GM12878 (cell line): ENCODE measurements at regions not wholly inside any gene's neighbourhood (a gene's known extent, or its start where the extent isn't known, plus 50 kb on each side); places are given as distances from the start of the nearest gene placed in this dataset.

Experiments
- ATAC-seq: fragments of 200-7000 bp; cut with Tn5 transposase; 3 replicates; pipeline ENCODE4 v1.9.1; 2020; ENCODE audit warnings: mild to moderate bottlenecking, moderate library complexity
- BruUV-seq: library from RNA; stranded (reverse); fragments of 400-500 nt; replicated peaks from 2 replicates; lab custom pipeline; 2021; lab: Mats Ljungman, UMichigan
- CTCF ChIA-PET: fragments of 300-600 bp; sonication (Branson Sonifier 250); formaldehyde crosslinking; extraction: SDS; loops from one replicate; lab custom pipeline; 2021; ENCODE audit warnings: inconsistent platforms; lab: Yijun Ruan, JAX
- POLR2A ChIA-PET: fragments of 350-600 bp; formaldehyde crosslinking; extraction: SDS; loops from one replicate; lab custom pipeline; 2021; ENCODE audit warnings: inconsistent platforms; lab: Charles Lee
- RAD21 ChIA-PET: fragments of 300-600 bp; sonication (Branson Sonifier 250); formaldehyde crosslinking; loops from one replicate; lab custom pipeline; 2023; ENCODE audit warnings: antibody characterized with exemption; ENCODE audit not compliant: unreplicated experiment; lab: Charles Lee
- SMC1A ChIA-PET: fragments of 300-600 bp; sonication (Branson Sonifier 250); formaldehyde crosslinking; loops from one replicate; lab custom pipeline; 2023; ENCODE audit not compliant: unreplicated experiment, uncharacterized antibody; lab: Charles Lee
- DNase-seq: peaks from one replicate; pipeline ENCODE4 v3.0.0-alpha.2; 2011; ENCODE audit warnings: low read depth, low spot score
- FAIRE-seq: peaks from 3 replicates; lab custom pipeline; 2011; peaks lifted over from hg19 to GRCh38; lab: Jason Lieb, UNC
- H2AFZ ChIP-seq: 2 replicates; pipeline ENCODE4 v1.6.0; 2011; ENCODE audit warnings: low read depth, low read length, control low read depth; ENCODE audit not compliant: control insufficient read depth
- H3K27ac ChIP-seq: 2 replicates; pipeline ENCODE4 v1.5.1; 2011; ENCODE audit warnings: control low read depth; ENCODE audit not compliant: control insufficient read depth, insufficient read depth
- H3K27me3 ChIP-seq, 2 experiments: replicated peaks in 1 of 2; 2 replicates each; pipeline versions ENCODE4 v1.6.0 to v1.6.1; 2011; ENCODE audit warnings: low read length in 1 of 2; ENCODE audit not compliant: control insufficient read depth in 2 of 2, insufficient read depth in 2 of 2
- H3K36me3 ChIP-seq, 2 experiments: 2 replicates each; pipeline ENCODE4 v1.5.1; 2011; ENCODE audit warnings: low read length in 1 of 2; ENCODE audit not compliant: control insufficient read depth in 2 of 2, insufficient read depth in 2 of 2
- H3K4me1 ChIP-seq: 2 replicates; pipeline ENCODE4 v1.6.1; 2011; ENCODE audit warnings: mild to moderate bottlenecking, low read length, moderate library complexity, mixed read lengths; ENCODE audit not compliant: control insufficient read depth, insufficient read depth
- H3K4me2 ChIP-seq: 2 replicates; pipeline ENCODE4 v1.6.0; 2011; ENCODE audit warnings: control low read depth; ENCODE audit not compliant: control insufficient read depth, insufficient read depth
- H3K4me3 ChIP-seq: fragments of 200-600 bp; sonication (generic); 2 replicates; pipeline ENCODE4 v1.5.1; 2016
- H3K79me2 ChIP-seq: 2 replicates; pipeline ENCODE4 v1.6.0; 2011; ENCODE audit warnings: low read length; ENCODE audit not compliant: control insufficient read depth, insufficient read depth
- H3K9ac ChIP-seq: 2 replicates; pipeline ENCODE4 v1.8.0; 2011; ENCODE audit warnings: low read length, control low read depth, mixed read lengths; ENCODE audit not compliant: control insufficient read depth, insufficient read depth
- H3K9me3 ChIP-seq: replicated peaks from 3 replicates; pipeline ENCODE4 v1.5.1; 2011; ENCODE audit warnings: mild to moderate bottlenecking, low read length; ENCODE audit not compliant: control insufficient read depth, insufficient read depth
- H4K20me1 ChIP-seq: 2 replicates; pipeline ENCODE4 v1.6.0; 2011; ENCODE audit not compliant: control insufficient read depth, insufficient read depth
- CHD4 ChIP-seq: fragments of 200-600 bp; sonication (generic); IDR thresholded peaks from 2 replicates; pipeline ENCODE4 v1.6.1; 2016; ENCODE audit warnings: mild to moderate bottlenecking
- GABPA ChIP-seq: IDR thresholded peaks from 2 replicates; pipeline ENCODE4 v1.6.1; 2014; ENCODE audit warnings: antibody characterized with exemption, low read depth, mild to moderate bottlenecking, inconsistent platforms
- NR2C2 ChIP-seq: IDR thresholded peaks from 2 replicates; pipeline ENCODE4 v1.6.1; 2011; ENCODE audit warnings: borderline replicate concordance, low read depth; ENCODE audit not compliant: control insufficient read depth, insufficient read length
- NRF1 ChIP-seq: conservative IDR thresholded peaks from 2 replicates; pipeline ENCODE4 v1.6.1; 2011; ENCODE audit warnings: mild to moderate bottlenecking, low read depth, low read length, improper control_type of control experiment
- RUNX3 ChIP-seq: IDR thresholded peaks from 2 replicates; pipeline ENCODE4 v1.6.1; 2012; ENCODE audit warnings: low read length, inconsistent platforms
- WGBS: methylation state at CpG from one replicate; pipeline ENCODE4 v1.1.6; 2016; ENCODE audit warnings: low lambda C conversion rate; ENCODE audit not compliant: insufficient replicate concordance, insufficient coverage; ENCODE audit errors: missing lambda C conversion rate; 5-methylcytosine and 5-hydroxymethylcytosine counted together
- in situ Hi-C: fragments of 300-500 bp; cut with MboI; formaldehyde crosslinking; loops from 9 replicates; pipeline ENCODE4 v1.14.3; 2018; ENCODE audit warnings: mixed read lengths
- intact Hi-C: fragments of 100-400 bp; cut with micrococcal nuclease; formaldehyde crosslinking; loops from one replicate; pipeline ENCODE4 v1.14.2; 2022; ENCODE audit not compliant: unreplicated experiment
- TF ChIP-seq, protein P1 (sequence below): IDR thresholded peaks from 2 replicates; pipeline ENCODE4 v1.6.1; 2011; ENCODE audit warnings: low read depth, low read length, improper control_type of control experiment, borderline replicate concordance
- TF ChIP-seq, protein P2 (sequence below): fragments of 150-350 bp; IDR thresholded peaks from 2 replicates; pipeline ENCODE4 v1.6.1; 2016; ENCODE audit warnings: low read depth, low read length

DNA sequence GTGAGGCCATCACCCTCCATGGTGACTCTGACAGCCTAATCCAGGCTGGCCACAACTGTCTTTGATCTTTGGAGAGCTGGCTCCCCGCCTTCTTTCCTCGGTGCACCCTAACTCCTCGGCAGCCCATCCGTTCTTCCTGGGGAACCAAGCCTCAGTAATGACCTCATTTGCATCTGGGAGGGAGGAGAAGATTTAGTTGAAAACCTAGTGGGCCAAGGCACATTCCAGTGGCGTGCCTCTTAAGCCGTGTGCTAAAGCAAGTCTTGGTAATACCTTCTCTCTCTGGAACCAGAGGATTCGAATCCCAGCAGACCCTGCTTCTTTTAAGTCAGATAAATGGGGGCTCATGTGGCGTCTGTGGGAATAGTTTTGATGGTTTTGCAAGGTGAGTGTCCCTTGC, 233.1 kb downstream of the EBLN2 start:
- Histone ChIP-seq H3K9ac (no peak overlapping the region), H3K27me3 (peaks cover 0 to 2% of the 10 kb centered on the region in 2 experiments; a peak in 1 of 4 replicates), H3K79me2 (no peaks in the 10 kb centered on the region), H3K27ac (no peak overlapping the region), H3K4me3 (no peak overlapping the region), H4K20me1 (no peaks in the 10 kb centered on the region), H3K9me3 (no peaks in the 10 kb centered on the region), H3K4me1 (no peaks in the 10 kb centered on the region), H2AFZ (no peak overlapping the region), H3K36me3 (no peaks in the 10 kb centered on the region), H3K4me2 (no peak overlapping the region)
- SMC1A ChIA-PET: no interaction called here
- no peak for TF ChIP-seq GABPA
- in situ Hi-C loops (no loop called here), intact Hi-C loops (loop anchor here (10.0 kb wide), 1 partner anchor 210 kb away; no protein-coding TSS in a partner anchor)
- CTCF ChIA-PET: no interaction called here
- RAD21 ChIA-PET: no interaction called here
- BruUV-seq: no TSS peak
- POLR2A ChIA-PET: no interaction called here
- DNase-seq: no peak
- no peak for ATAC-seq
- 30% methylated on average over 8 of the region's 8 CpGs for WGBS
- FAIRE-seq: no peak

DNA sequence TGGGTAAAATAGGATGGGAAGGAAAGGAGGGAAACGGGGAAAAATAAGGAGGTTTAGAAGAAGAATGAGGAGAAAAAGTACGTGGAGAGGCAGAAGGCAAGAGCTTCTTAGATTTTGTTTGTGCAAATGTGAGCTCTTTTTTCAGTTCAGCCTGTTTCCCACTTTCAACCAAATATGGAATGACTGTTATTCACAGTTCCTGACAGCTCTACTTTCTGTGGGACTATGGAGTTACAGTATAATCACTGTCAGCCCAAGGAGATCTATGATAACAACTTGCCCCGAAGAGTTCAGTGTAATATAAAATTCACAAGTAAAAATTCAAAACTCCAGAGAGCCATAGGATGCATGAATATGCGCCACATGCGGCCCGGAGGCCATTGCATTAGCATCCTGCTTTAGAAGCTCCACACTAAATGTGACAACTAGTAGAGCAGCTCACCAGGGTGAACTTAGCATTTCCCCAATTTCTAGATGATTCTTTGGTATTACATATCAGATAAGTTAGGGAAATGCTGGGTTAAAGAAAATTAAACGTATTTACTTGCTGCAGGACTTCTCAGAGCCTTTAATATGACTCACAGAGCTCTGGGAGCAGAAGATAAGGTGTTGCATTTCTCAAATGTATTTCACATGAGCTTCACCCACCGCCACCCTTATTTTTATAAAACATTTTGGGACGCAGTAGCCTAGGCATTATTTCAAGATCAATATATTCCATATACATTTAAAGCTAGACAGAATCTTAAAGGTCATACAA, 234.6 kb downstream of the EBLN2 start:
- H3K9ac ChIP-seq: no peak overlapping the region
- H3K4me1 ChIP-seq: no peaks in the 10 kb centered on the region
- H3K27ac ChIP-seq: no peak overlapping the region
- DNase-seq: no peak
- H4K20me1 ChIP-seq: no peaks in the 10 kb centered on the region
- TF ChIP-seq, protein P1, sequence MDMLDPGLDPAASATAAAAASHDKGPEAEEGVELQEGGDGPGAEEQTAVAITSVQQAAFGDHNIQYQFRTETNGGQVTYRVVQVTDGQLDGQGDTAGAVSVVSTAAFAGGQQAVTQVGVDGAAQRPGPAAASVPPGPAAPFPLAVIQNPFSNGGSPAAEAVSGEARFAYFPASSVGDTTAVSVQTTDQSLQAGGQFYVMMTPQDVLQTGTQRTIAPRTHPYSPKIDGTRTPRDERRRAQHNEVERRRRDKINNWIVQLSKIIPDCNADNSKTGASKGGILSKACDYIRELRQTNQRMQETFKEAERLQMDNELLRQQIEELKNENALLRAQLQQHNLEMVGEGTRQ: no peak
- TF ChIP-seq NRF1 (no peak), CHD4 (no peak), NR2C2 (no peak), RUNX3 (no peak)
- TF ChIP-seq, protein P2, sequence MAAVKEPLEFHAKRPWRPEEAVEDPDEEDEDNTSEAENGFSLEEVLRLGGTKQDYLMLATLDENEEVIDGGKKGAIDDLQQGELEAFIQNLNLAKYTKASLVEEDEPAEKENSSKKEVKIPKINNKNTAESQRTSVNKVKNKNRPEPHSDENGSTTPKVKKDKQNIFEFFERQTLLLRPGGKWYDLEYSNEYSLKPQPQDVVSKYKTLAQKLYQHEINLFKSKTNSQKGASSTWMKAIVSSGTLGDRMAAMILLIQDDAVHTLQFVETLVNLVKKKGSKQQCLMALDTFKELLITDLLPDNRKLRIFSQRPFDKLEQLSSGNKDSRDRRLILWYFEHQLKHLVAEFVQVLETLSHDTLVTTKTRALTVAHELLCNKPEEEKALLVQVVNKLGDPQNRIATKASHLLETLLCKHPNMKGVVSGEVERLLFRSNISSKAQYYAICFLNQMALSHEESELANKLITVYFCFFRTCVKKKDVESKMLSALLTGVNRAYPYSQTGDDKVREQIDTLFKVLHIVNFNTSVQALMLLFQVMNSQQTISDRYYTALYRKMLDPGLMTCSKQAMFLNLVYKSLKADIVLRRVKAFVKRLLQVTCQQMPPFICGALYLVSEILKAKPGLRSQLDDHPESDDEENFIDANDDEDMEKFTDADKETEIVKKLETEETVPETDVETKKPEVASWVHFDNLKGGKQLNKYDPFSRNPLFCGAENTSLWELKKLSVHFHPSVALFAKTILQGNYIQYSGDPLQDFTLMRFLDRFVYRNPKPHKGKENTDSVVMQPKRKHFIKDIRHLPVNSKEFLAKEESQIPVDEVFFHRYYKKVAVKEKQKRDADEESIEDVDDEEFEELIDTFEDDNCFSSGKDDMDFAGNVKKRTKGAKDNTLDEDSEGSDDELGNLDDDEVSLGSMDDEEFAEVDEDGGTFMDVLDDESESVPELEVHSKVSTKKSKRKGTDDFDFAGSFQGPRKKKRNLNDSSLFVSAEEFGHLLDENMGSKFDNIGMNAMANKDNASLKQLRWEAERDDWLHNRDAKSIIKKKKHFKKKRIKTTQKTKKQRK: no peak
- no peak for ATAC-seq
- peaks cover 0 to 2% of the 10 kb centered on the region in 2 experiments; a peak in 1 of 4 replicates for H3K27me3 ChIP-seq
- H3K4me3 ChIP-seq: no peak overlapping the region
- BruUV-seq: no TSS peak
- H3K9me3 ChIP-seq: no peaks in the 10 kb centered on the region
- WGBS: 39% methylated on average over 9 of the region's 9 CpGs
- intact Hi-C loops (loop anchor here (10.0 kb wide), 1 partner anchor 209 kb away; no protein-coding TSS in a partner anchor), in situ Hi-C loops (no loop called here)
- POLR2A ChIA-PET: no interaction called here
- no peak overlapping the region for H3K4me2 ChIP-seq
- CTCF ChIA-PET: no interaction called here
- SMC1A ChIA-PET: no interaction called here
- no peak overlapping the region for H2AFZ ChIP-seq
- H3K79me2 ChIP-seq: no peaks in the 10 kb centered on the region
- no peak for FAIRE-seq
- no peaks in the 10 kb centered on the region for H3K36me3 ChIP-seq
- RAD21 ChIA-PET: no interaction called here
